Lower leg skin (tissue), 4 donors: ENCODE measurements at regions not wholly inside any gene's neighbourhood (a gene's known extent, or its start where the extent isn't known, plus 50 kb on each side); places are given as distances from the start of the nearest gene placed in this dataset.
A peak's percentile ranks its signal among the peaks of the same experiment; 100 is the strongest.

Experiments used
- DNase-seq, 2 donors: peaks; one replicate each; pipeline ENCODE4 v3.0.0-alpha.2; 2019; ENCODE audit warnings: low spot score in 2 of 2
- H3K4me3 ChIP-seq: fragments of 200-600 bp; sonication (generic); 2 replicates; pipeline ENCODE4 v1.5.1; 2017; ENCODE audit warnings: mild to moderate bottlenecking, low read depth; ENCODE audit not compliant: poor library complexity, severe bottlenecking
- CTCF ChIP-seq, 3 donors: fragments of 450-650 bp; IDR thresholded peaks; one replicate each; pipeline ENCODE4 v1.5.1; 2016; ENCODE audit warnings: antibody characterized with exemption in 3 of 3, mild to moderate bottlenecking in 3 of 3, moderate library complexity in 2 of 3
- POLR2A ChIP-seq, 2 donors: fragments of 450-650 bp; IDR thresholded peaks; one replicate each; pipeline ENCODE4 v1.6.1; 2016 to 2017; ENCODE audit warnings: antibody characterized with exemption in 2 of 2, mild to moderate bottlenecking in 1 of 2, moderate library complexity in 1 of 2
- WGBS, 2 donors: methylation state at CpG; one replicate each; pipeline ENCODE4 v1.1.5; 2018; 5-methylcytosine and 5-hydroxymethylcytosine counted together
- intact Hi-C: fragments of 100-400 bp; cut with DNase I; formaldehyde crosslinking; loops from one replicate; pipeline ENCODE4 v1.15.0; 2023; ENCODE audit warnings: low total_unique reads

GRCh38 chr6:18327626-18328025 lies 59.5 kb upstream of the RNF144B start:
- peak in 1 of 2 donors; percentile 87 for DNase-seq

GRCh38 chr6:18326980-18327379 lies 60.2 kb upstream of the RNF144B start:
- intact Hi-C loops: loop anchor here (5.0 kb wide), 1 partner anchor 175 kb away; no protein-coding TSS in a partner anchor
- 70 to 72% methylated on average over 6 of the region's 6 CpGs for WGBS, 2 donors
- no peak overlapping the region for H3K4me3 ChIP-seq
- DNase-seq: no peak
- TF ChIP-seq CTCF (IDR thresholded peaks at IDR 0.05): no peak
- no peak for TF ChIP-seq POLR2A (IDR thresholded peaks at IDR 0.05)

More at GRCh38 chr6:18327626-18328025, 59.5 kb upstream of the RNF144B start:
- no peak for TF ChIP-seq POLR2A (IDR thresholded peaks at IDR 0.05)
- no peak for TF ChIP-seq CTCF (IDR thresholded peaks at IDR 0.05)
- intact Hi-C loops: loop anchor here (5.0 kb wide), 1 partner anchor 175 kb away; no protein-coding TSS in a partner anchor
- H3K4me3 ChIP-seq: no peak overlapping the region
- 47 to 58% methylated on average over 5 of the region's 5 CpGs for WGBS, 2 donors

DNA sequence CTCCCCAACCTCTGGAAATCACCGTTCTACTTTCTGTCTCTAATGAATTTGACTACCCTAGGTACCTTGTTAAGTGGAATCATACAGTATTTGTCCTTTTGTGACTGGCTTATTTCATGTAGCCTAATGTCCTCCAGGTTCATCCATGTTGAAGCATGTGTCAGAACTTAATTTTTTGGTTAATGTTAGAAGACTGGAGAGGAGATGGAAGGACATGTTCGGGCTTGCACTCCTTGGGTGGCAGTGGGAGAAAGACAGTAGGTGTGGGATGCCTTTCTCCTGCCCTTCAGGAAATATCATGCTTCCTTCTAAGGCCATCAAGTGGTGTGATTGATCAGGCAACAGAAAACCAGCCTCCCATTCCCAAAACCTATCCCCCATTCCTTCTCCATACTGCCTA lies 61.1 kb upstream of the RNF144B start:
- intact Hi-C loops: loop anchor here (5.0 kb wide), 1 partner anchor 176 kb away; no protein-coding TSS in a partner anchor
- no peak for DNase-seq
- WGBS, 2 donors: 62 to 66% methylated on average over 2 of the region's 2 CpGs
- H3K4me3 ChIP-seq: no peak overlapping the region
- TF ChIP-seq POLR2A (IDR thresholded peaks at IDR 0.05) (no peak), CTCF (IDR thresholded peaks at IDR 0.05) (no peak)

DNA sequence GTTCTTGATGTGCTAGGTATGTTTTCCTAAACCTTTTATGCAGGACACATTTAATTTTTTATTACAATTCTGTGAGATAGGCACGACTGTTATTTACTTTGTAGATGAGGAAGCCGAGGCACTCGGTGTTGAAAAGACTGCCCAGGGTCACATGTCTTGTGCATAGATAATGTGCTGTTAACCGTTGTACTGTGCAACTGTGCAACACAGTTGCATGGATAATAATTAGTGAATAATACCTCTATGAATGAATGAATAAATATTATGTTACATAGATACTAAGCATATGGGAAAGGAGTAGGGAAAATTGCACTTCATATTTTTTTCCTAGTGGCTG lies 60.3 kb upstream of the DEK start:
- DNase-seq: no peak
- H3K4me3 ChIP-seq: no peak overlapping the region
- no peak for TF ChIP-seq CTCF (IDR thresholded peaks at IDR 0.05)
- no peak for TF ChIP-seq POLR2A (IDR thresholded peaks at IDR 0.05)
- 68 to 71% methylated on average over 4 of the region's 4 CpGs for WGBS, 2 donors
- intact Hi-C loops: loop anchor here (5.0 kb wide), 2 partner anchors 178 to 1748 kb away; no protein-coding TSS in a partner anchor

DNA sequence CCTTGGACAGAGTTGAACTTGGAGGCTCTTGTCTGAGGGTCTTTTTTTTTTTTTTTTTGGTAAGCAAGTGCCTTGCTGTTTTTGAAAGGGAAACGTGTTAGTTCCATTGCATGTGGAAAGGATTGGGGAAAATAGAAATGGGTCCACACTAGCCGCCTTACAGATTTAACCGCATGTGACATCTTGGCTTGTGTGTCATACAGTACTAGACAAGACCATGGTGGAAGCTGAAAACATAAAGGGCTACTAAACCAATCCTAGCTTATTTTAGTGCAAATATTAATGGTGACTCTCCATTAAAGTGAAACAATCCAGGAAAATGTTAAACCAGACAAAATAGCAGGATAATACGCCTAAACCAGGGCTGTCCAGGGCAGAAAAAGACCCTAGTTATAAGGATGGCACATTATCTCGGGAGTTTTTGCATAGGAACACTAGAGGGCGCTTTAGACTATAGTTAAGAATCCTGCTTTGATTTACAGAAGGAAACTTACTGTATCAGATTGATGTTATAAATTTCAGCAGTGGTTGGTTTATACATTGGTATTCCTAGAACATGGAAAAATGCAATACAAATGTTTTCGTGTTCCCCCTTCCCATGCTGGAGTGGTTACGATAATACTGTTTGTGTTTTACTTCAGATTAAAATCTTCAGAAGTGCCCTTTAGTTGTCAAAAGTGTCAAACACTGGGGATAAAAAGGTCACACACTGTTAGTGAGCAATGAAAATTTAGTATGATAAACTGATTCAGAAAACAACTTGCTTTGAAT lies 59.8 kb upstream of the DEK start:
- TF ChIP-seq CTCF (IDR thresholded peaks at IDR 0.05) (no peak), POLR2A (IDR thresholded peaks at IDR 0.05) (no peak)
- no peak for DNase-seq
- intact Hi-C loops: loop anchor here (5.0 kb wide), 1 partner anchor 1748 kb away; no protein-coding TSS in a partner anchor
- 29 to 34% methylated on average over 8 of the region's 8 CpGs for WGBS, 2 donors
- H3K4me3 ChIP-seq: no peak overlapping the region
